HG03521 (cell line): ENCODE measurements at regions not wholly inside any gene's neighbourhood (a gene's known extent, or its start where the extent isn't known, plus 50 kb on each side); places are given as distances from the start of the nearest gene placed in this dataset.

Experiments used
- ATAC-seq: cut with Tn5 transposase; IDR thresholded peaks from one replicate; pipeline ENCODE4 v1.9.1; 2021; ENCODE audit warnings: mild to moderate bottlenecking, moderate library complexity; ENCODE audit not compliant: unreplicated experiment

DNA sequence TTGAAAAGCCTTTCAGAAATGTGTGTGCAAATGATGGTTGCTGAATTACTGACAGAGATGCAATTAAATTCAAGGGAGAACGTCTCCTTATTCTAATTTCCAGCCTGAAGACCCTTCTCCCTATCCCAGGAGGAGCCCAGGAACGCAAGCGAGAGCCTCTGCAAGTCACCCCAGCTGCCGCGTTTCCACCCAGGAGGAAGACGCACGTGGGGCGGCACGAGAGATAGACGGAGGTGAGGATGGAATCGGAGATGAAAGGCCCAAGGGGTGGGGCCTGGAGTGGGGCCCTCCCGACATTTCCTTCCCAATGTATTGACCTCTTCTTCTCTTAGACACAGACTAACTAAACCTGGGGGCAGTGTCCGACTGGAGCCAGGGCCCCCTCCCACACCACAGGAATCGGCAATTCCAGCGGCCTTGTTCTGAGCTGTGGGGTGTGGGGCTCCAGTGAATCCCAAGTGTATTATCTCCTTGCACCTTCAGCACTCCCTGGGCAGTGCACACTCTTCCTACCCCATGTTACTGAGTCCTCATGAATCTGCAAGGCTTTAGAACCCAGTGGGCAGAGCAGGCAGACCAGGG is 322.5 kb downstream of the AJAP1 start:
- no peak for ATAC-seq

DNA sequence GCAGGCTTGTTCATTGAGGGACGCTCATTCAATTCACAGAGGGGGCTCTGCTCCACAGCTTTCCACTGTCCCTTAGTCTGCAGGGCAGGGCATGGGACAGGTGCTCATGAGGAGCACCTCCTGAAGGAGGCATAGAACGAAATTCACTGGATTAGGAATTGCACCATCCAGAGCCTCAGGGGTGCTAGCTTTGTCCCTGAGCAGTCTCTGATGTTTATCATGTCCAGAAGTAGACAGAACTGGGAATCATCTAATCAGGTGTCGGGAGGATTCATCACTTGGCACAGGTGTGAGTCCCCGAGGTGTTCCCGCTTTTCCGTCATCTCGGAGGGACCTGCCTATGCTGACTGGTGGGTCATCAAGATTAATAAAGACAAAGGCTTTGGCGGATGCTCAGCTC is 321.4 kb downstream of the AJAP1 start:
- ATAC-seq: no peak

DNA sequence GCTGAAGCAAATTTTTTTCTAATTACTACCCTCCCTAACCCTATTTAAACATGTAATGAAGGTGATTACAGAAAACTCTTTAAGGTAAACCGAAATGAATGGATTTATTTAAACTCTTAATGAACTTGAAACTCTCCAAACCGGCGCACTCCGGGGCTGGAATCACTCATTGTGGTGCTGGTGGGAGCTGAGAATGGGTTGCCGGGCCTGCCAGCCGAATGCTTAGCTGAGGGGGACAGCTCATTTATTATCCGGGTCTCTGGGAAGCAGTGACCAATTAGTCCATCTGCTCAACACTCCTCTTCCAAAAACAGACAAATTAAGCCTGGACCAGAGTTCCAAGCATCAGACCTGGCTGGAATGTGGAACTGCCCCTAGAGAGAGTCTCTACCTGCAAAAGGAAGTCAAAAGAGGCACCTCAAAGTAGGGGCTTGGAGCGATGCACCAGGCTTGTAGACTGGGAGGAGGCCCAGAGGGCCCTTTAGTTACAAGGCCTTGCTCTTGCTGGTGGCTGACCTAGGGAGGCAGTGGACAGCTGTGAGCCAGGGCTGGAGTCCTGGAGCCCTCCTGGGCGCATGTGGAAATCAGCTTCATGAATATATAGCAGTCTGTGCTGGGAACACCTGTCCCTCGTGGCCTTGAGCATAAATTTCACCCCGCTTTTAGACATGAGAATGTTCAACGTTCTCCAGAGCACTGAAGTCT is 320.7 kb downstream of the AJAP1 start:
- ATAC-seq: no peak

DNA sequence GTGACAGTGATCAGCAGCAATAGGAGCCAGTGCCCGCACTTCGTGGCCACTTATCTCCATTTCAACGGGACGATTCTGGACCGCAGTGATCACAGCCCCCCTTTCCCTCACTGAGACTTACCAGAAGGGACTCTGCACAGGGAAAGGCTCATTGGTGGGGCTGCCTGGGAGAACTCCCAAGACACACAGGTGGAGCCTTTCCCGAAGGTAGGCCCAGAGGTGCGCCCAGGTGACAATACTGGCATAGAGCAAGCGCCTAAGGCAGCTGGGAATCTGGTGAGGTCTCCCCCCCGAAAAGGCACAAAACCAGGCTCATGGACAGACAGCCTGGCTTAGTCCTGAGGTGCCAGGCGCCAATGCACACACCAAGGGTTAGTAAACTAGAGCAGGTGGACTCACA is 318.9 kb downstream of the AJAP1 start:
- ATAC-seq: no peak

DNA sequence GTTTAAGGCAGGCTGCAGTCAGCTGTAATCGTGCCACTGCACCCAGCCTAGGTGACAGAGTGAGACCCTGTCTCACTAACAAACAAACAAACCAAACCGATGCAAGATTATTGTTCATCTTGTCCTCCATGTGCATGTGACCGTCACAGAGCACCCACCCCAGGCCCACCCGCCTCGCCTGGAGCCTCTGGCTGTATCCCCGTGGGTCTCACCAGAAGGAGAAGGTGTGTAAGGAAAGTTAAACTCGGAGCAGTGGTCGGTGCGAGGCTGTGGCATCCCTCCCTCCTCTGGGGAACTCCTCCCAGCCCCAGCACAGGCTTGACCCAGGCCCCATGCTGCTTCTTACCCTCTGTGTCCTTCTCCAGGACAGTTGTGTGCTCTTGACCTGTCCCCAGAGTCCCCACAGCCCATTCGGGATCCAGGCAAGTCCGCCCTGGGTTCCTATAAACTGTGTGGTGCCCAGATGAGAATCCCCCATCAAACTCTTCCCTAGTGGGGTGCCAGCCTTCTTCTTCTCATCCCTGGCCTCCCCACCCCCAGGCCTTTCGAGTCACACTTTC is 318.4 kb downstream of the AJAP1 start:
- no peak for ATAC-seq

DNA sequence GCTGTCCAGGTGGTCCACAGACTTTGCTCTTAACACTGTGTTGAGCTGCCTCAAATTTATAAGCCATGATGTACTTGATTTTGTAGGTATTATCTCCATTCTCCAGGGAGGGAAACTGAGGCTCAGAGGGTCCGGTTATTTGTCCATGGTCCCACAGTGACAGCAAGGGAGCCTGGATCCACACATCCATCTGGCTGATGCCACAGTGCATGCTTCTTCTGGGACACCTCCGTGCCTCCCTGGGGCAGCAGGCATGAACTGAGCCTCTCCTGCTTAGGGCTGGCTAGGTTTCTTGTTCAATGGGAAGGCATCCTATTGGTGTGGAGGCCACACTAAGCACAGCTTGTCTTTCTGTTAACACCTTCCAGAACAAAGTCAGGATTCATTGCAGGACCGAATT is 317.3 kb downstream of the AJAP1 start:
- ATAC-seq: no peak

DNA sequence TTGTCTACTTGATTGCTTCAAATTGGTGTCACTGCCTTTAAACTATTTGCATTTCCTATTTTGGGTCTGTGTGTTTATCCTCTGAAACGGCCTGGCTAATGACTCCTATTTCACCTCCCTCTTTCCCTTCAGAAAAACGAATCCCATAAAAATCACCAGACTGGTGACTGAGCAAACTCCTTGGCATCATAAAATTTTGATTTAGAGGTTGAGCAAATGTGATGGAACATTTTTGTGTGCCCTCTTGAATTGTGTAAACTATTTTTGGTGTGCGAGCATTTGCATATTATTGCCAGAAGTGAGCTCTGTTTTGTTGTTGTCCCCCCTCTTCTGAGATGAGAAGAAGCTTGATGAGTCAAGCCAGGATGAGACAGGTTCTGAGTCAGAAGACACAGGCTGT is 316.1 kb downstream of the AJAP1 start:
- ATAC-seq: no peak

DNA sequence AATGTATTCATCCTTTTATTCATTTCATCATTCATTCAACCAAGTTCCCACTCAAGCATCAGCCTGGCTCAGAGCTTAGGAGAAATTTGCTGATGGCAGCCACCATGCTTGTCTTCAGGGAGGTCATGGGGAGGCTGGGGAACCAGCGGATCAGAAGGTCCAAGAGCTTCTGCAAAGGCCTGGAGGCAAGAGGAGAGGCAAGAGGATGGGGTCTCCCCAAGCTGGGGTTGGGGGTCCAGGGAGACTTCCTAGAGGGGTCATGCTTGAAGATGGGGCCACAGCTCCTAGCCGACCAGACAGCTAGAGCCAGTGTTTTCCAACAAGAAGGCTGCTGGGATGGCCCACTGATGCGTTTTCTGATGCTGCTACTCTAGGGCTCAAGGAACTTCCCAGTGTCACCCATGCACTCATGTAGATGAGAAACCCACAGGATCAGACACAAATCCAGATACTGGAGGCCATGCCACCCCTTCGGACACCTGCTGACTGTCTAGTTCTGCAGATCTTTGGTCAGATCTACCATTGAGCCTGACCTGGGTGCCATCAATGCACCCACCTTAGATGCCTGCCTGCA is 315.2 kb downstream of the AJAP1 start:
- ATAC-seq: no peak

DNA sequence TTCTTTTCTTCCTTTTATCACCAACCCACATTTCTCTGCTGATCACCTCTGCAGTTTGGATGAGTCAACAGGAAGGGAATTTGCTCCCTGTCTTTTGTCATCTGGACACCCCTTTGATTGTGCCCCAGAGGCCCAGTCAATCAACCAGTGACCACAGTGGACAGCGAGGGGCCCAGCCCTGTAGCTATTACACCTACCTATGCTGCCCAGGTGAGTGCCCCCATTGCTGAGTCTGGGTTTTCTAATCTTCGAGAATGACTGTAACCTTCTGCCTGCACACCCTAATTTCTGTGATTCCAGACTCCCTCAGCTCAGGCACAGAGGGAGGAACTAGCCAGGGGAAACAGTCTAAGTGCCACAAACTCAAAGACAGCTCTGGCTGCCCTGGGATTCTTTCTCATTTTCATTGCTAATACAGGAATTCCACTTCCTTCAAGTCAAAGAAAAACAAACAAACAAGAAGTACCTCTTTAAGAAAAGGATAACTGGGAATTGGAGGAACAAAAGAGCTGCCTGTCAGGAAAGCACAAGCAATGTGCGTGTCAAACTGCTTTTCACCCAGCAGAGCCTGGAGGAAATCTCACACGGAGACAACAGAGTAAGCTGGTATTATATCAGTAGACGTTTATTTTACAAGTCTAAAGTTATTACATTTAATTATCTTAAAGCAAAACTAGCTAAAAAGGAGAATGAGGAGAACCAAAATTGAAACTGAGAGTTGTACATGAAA is 311.1 kb downstream of the AJAP1 start:
- no peak for ATAC-seq

DNA sequence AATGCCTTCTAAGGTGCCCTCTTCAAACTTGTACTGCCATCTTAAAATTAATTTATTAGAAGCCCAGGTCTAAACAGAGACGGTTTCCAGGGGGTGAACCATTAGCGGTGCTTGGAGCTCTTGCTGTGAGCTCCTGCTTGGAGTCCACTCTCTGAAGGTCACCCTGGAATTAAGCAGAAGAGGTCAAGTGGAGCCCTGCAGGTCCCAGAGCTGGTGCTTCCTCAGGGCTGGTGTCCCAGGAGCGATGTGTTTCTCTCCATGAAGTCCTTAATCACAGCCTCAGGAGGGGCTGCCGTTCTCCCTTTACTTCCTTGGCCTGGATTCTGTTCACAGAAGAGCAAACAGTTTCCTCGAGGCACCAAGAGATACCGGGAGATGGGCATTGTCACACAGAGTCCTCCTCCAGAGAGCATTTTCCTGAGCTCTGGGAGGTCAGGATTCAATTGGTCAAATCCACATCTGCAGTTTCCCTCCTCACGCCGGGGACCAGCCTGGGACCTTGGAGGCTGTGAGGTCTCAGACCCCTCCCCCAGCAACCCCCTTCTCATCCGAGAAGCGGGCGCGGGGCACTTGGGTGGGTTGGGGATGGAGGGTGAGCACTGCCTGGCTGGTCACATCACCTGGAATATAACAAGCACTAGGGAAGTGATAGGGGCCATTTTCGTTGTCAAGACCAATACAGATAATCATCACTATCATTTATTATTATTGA is 310.4 kb downstream of the AJAP1 start:
- ATAC-seq: no peak

DNA sequence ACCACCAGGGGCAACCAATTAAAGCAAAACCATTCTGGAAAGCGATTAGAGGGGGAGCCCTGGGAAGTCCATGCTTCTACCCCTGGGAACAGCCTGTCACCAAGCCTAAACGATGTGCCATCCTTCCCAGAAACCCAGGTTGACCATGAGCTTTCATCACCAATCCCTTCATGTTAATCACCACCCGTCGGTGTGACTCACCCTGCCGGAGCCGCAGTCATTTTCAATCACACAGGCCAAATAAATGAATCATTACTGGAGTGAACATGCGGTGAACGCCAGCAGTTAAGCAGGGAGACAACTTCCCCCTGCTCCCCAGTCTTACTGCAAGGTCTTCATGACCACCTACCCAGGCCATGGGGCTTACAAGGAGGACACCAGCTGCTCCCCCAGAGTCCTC is 308.8 kb downstream of the AJAP1 start:
- no peak for ATAC-seq

DNA sequence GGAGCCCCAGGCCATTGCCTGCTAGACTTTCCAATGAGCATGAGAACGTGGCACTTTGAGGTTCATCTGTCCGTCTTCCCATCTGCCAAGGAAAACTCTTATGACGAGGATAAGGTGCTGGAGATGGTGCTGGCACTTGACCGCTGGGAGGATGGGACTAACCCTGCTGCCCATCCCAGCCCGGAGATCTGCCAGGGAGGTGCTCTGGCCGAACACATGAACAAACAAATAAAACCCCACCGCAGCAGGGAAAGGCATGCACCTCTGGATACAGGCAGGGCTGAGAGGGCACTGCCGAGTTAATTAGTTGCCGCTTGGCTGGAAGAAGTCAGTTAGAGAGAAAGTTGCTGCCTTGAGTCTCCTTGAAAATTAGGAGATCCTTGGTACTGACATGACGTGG is 308.4 kb downstream of the AJAP1 start:
- ATAC-seq: no peak

DNA sequence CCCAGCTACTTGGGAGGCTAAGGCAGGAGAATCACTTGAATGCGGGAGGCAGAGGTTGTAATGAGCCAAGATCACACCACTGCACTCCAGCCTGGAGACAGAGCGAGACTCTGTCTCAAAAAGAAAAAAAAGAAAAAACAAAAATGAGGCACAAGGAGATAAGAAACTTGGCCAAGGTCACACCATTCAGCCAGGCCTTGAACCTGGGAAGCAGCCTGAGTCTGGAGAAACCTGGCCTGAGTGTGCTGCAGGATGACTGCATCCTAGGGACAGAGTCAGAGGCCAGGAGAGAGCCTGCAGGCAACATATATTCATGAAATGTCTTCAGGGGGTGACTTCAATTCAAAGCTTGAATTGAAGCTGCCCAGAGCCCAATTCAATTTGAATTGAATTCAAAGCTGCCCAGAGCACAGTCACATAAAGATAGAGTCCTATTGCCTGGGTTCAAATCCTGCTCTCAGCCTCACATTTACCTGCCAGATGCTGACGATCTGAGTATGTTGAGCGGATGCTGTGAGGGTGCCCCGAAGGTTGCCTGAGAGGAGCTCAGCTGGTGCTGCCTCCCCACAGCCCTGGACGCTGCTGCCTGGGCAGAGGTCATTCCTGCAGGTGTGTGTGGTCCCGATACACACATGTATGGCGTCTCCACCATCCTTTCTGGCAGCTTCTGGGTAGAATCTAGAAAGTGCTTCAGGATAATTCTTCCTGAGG is 307.7 kb downstream of the AJAP1 start:
- no peak for ATAC-seq

DNA sequence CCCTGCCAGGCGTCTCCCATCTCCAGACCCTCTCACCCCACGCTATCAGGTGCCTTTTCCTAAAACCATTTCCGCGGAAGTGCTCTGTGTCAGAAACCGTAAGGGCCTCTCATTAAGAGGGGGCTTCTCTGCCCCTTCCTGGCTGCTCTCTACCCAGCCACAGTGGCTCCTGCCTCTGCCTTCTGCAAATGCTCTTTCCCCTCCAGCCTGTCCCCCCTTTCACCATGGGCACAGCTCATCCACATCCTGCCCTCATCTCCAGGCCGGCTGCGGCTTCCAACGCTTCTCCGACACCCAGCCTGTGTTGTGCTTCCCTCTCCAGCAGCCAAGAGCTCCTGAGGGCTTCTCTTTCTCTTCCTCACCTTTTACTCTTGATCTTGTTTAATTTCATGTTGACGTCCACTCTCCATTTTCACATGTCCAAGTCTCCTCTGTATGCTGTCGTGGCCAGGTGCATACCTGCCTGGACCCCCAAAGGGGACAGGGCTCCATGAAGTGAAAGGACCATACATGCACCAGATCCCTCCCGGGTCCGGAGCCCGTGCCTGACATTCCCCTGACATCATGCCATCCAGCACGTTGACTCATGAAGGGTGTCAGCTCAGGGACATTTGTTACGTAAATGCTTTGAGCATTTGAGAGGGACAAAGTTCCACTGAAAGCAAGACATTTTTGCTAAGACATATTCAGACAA is 306.5 kb downstream of the AJAP1 start:
- no peak for ATAC-seq

DNA sequence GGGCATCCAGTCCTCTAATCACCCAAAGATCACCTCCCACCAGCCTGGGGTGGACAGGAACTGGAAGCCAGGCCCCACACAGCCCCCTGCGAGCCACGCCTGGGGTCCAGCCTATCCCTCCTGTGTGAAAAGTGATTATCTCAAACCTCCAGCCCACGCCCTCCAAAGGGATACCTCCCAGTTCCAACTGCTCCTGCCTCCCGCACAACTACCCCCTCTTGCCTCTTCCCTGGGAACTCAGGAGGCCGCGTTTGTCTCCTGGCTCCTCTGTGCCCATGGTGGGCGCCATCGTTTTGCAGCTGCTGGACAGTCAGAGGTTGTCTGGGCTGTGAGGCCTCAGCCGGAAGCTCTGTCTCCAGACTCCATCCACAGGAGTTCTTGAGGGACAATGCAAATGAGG is 305.9 kb downstream of the AJAP1 start:
- no peak for ATAC-seq

DNA sequence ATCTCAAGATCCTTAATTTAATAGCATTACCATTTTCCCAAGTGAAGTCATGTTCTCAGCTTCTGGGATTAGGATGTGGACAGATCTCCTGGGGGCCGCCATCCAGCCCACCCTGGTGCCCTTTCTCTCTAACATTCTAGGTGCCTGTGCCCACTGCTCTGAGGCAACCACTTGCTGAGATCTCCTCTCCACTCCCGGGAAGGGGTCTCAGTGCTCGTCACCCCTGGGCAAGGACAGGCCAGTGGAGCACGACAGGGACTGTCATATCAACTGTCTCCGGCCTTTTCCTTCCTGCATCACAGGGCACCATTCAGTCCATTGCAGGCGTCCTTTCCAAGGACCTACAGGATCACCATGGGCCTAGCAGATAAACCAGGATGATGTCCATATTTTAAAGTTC is 304.8 kb downstream of the AJAP1 start:
- ATAC-seq: no peak

DNA sequence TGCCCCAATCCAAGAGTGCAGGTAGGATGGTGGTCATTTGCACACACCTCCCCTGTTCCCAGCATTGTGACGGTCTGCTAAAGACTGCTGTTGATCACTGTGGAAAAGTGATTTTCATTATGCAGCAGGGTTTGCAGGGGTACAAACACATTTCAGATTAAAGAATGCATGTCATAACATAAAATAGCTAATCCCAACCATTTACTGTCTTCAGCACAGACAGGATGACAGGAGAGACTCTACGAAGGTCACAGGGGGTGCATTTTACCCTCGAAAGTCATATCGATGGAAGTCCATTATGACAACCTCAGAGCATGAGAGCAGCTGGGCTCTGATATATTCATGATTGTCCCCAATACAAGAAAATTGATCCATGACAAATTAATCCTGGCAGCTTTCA is 302.6 kb downstream of the AJAP1 start:
- ATAC-seq: no peak

DNA sequence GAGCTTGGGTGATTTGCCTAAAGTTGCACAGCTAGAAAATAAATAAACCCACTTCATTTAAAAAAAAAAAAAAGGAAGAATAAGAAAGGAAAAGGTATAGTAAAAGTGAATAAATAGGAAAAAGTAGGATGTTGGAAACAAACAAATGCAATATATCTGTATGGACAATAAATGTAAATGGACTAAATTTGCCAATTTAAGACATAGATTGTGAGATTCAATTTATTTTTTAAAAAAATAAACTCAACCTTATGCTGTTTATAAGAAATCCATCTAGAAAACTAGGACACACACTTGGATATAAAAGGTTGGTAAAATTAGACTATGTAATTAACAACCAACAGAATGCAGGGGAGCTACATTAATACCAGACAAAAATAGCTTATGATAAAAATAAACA is 300.0 kb downstream of the AJAP1 start:
- no peak for ATAC-seq

DNA sequence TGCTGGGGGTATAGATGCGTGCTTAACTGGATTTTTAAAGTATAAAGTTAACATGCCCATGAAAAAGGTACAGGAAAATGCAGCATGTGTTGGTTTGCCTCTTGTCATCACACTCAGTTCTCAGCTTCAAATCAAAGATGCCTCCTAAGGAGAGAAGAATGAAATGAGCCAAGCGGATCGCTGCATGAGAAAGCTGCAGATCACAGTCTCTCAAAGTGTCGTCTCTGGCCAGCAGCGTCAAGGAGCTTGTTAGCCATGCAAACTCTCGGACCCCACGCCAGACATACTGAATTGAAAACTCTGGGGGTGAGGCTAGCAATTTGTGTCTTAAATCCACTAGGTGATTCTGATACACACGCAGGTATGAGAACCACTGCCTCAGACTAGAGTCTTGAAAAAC is 297.2 kb downstream of the AJAP1 start:
- ATAC-seq: no peak

DNA sequence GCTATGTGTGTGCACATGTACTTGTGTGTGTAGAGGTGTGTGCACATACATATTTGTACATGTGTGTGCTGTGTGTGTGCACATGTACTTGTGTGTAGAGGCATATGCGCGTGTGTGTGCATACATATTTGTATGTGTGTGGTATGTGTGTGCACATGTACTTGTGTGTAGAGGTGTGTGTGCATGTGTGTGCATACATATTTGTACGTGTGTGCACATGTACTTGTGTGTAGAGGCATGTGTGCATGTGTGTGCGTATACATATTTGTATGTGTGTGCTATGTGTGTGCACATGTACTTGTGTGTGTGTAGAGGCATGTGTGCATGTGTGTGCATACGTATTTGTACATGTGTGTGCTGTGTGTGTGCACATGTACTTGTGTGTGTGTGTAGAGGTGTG is 291.9 kb downstream of the AJAP1 start:
- ATAC-seq: no peak
